DMS53 (cell line): ENCODE measurements at regions not wholly inside any gene's neighbourhood (a gene's known extent, or its start where the extent isn't known, plus 50 kb on each side); places are given as distances from the start of the nearest gene placed in this dataset.
A peak's percentile ranks its signal among the peaks of the same experiment; 100 is the strongest.
"Not testable (repeated sequence)": the region's sequence is repeated elsewhere in the genome, so short reads cannot be mapped to it uniquely, and the experiment has no call there.

ENCODE experiments used
- DNase-seq: peaks from one replicate; lab custom pipeline; 2025; lab: John Stamatoyannopoulos, UW

- DNase-seq: no peak
Observed at GRCh38 chr11:112310848-112311247, 50.2 kb upstream of the PLET1 start.

GRCh38 chr11:112315057-112315720 is 54.5 kb upstream of the PLET1 start:
- DNase-seq: no peak

- peak; percentile 36 for DNase-seq
Observed at GRCh38 chr11:112315861-112316739, 55.4 kb upstream of the PLET1 start.

- DNase-seq: no peak
Observed at GRCh38 chr11:112316971-112317370, 56.3 kb upstream of the PLET1 start.

GRCh38 chr11:112318184-112318591 is 57.5 kb upstream of the PLET1 start:
- DNase-seq: no peak

GRCh38 chr11:112318661-112319060 is 58.0 kb upstream of the PLET1 start:
- DNase-seq: no peak

- DNase-seq: peak; percentile 9
Observed at GRCh38 chr11:112320668-112321067, 60.0 kb upstream of the PLET1 start.

- DNase-seq: peak; percentile 72
Observed at GRCh38 chr11:112321501-112322172, 61.0 kb upstream of the PLET1 start.

GRCh38 chr11:112322173-112322790 is 61.6 kb upstream of the PLET1 start:
- no peak for DNase-seq

- peak; percentile 63 for DNase-seq
Observed at GRCh38 chr11:112334381-112334780, 73.7 kb upstream of the PLET1 start.

GRCh38 chr11:112336356-112336886 is 75.8 kb upstream of the PLET1 start:
- no peak for DNase-seq

GRCh38 chr11:112339566-112339965 is 78.9 kb upstream of the PLET1 start:
- no peak for DNase-seq

- peak; percentile 48 for DNase-seq
Observed at GRCh38 chr11:112343368-112344039, 82.8 kb upstream of the PLET1 start.

GRCh38 chr11:112344040-112344413 is 83.4 kb upstream of the PLET1 start:
- no peak for DNase-seq

GRCh38 chr11:112345166-112345565 is 84.5 kb upstream of the PLET1 start:
- DNase-seq: no peak

GRCh38 chr11:112345706-112346105 is 85.0 kb upstream of the PLET1 start:
- DNase-seq: peak; percentile 9

GRCh38 chr11:112346586-112346985 is 85.9 kb upstream of the PLET1 start:
- no peak for DNase-seq

- DNase-seq: no peak
Observed at GRCh38 chr11:112348480-112349029, 87.9 kb upstream of the PLET1 start.

GRCh38 chr11:112351423-112351822 is 90.8 kb upstream of the PLET1 start:
- DNase-seq: not testable (repeated sequence)

GRCh38 chr11:112352907-112353306 is 92.2 kb upstream of the PLET1 start:
- DNase-seq: peak; percentile 14

- DNase-seq: no peak
Observed at GRCh38 chr11:112354364-112354763, 93.7 kb upstream of the PLET1 start.
